ENCODE measurements at regions not wholly inside any gene's neighbourhood (a gene's known extent, or its start where the extent isn't known, plus 50 kb on each side); places are given as distances from the start of the nearest gene placed in this dataset.

DNA sequence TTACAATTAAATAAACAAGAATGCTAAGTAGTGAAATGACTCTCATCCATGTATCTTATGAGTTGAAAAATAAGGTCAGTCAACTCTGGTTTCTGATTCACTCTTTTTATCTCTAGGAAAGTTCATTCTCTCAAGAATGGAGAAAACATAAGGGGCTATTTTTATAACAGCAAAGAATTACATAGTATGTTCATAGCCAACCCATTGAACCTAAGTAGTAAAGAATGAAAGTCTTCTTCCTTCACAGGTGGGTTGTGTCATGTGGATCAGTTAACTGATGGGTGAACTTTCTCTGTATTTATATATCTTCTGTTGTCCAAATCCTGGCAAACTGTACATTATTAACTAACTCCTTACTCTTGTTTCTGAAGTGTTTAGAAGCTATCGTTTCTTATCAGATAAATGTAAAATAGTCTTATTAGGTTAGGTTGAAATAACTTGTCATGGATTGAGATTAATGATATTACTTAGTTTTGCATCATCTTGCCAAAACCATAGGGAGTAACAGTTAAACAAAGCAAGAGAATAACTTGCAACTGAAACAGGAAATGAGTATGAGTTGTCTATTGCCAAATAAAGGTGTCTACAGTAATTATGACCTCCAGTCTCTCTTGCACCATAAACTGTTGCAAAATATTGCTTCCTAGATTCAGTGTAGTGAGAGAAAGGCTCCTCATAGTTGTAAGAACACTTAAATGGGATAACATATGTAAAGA, 86.8 kb downstream of the ANKRD7 start:
- peaks cover 0 to 13% of the 10 kb centered on the region in 2 donors for H3K9me3 ChIP-seq
- H3K4me3 ChIP-seq = no peak overlapping the region
- DNase-seq (ENCODE audit: low spot score in 2 of 2) = no peak
- no peak overlapping the region for H3K27ac ChIP-seq
- no peaks in the 10 kb centered on the region for H3K36me3 ChIP-seq
- no peaks in the 10 kb centered on the region for H3K27me3 ChIP-seq
- H3K4me1 ChIP-seq = no peaks in the 10 kb centered on the region
- TF ChIP-seq POLR2A (IDR thresholded peaks at IDR 0.05) = no peak
- no peak for TF ChIP-seq POLR2AphosphoS5 (IDR thresholded peaks at IDR 0.05)
- TF ChIP-seq, protein P1, sequence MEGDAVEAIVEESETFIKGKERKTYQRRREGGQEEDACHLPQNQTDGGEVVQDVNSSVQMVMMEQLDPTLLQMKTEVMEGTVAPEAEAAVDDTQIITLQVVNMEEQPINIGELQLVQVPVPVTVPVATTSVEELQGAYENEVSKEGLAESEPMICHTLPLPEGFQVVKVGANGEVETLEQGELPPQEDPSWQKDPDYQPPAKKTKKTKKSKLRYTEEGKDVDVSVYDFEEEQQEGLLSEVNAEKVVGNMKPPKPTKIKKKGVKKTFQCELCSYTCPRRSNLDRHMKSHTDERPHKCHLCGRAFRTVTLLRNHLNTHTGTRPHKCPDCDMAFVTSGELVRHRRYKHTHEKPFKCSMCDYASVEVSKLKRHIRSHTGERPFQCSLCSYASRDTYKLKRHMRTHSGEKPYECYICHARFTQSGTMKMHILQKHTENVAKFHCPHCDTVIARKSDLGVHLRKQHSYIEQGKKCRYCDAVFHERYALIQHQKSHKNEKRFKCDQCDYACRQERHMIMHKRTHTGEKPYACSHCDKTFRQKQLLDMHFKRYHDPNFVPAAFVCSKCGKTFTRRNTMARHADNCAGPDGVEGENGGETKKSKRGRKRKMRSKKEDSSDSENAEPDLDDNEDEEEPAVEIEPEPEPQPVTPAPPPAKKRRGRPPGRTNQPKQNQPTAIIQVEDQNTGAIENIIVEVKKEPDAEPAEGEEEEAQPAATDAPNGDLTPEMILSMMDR (IDR thresholded peaks at IDR 0.05) = no peak
- intact Hi-C loops (cut with DNase I; ENCODE audit: low total_unique reads) = no loop called here

DNA sequence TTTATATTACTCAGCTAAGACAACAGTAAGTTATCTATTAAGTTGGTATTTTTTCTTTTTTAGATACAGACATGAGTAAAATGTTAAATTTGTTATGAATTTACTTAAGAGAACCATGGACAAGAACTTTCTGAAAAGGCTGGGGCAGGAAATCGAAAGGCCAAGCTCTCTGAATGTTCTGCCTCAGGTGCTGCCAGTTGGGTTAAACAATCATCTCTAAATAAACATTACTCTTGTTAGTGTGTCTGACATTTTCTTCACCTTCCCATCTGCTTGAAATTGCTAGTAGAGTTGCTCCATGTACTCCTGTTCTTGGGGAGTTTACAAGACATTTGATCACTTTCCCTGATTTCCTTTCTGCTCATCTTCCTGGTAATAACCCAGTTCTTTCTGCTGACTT, 87.5 kb downstream of the ANKRD7 start:
- Histone ChIP-seq H3K4me1 (no peaks in the 10 kb centered on the region), H3K27me3 (no peaks in the 10 kb centered on the region), H3K9me3 (peaks cover 0 to 13% of the 10 kb centered on the region in 2 donors), H3K36me3 (no peaks in the 10 kb centered on the region), H3K4me3 (no peak overlapping the region), H3K27ac (no peak overlapping the region)
- TF ChIP-seq, protein P1 (IDR thresholded peaks at IDR 0.05) = no peak
- TF ChIP-seq POLR2AphosphoS5 (IDR thresholded peaks at IDR 0.05) = no peak
- TF ChIP-seq POLR2A (IDR thresholded peaks at IDR 0.05) = no peak
- intact Hi-C loops (cut with DNase I; ENCODE audit: low total_unique reads) = no loop called here
- DNase-seq (ENCODE audit: low spot score in 2 of 2) = no peak

DNA sequence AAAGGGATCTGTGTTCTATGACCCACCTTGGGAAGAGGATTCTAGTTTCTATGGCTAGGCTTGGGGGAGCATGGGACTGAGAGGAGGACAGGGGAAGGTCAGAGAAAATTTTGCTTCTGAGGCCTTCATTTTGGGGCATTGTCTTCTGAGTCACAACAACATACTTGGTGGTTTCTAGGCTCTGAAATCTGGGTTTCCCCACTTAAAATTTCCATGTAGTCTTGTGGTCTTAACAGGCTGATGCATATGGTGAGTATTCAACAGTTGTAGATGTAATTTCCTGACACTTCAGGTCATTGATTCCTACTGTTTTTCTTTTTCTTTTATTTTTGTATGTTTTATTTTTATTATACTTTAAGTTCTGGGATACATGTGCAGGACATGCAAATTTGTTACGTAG, 88.5 kb downstream of the ANKRD7 start:
- intact Hi-C loops (cut with DNase I; ENCODE audit: low total_unique reads) = no loop called here

DNA sequence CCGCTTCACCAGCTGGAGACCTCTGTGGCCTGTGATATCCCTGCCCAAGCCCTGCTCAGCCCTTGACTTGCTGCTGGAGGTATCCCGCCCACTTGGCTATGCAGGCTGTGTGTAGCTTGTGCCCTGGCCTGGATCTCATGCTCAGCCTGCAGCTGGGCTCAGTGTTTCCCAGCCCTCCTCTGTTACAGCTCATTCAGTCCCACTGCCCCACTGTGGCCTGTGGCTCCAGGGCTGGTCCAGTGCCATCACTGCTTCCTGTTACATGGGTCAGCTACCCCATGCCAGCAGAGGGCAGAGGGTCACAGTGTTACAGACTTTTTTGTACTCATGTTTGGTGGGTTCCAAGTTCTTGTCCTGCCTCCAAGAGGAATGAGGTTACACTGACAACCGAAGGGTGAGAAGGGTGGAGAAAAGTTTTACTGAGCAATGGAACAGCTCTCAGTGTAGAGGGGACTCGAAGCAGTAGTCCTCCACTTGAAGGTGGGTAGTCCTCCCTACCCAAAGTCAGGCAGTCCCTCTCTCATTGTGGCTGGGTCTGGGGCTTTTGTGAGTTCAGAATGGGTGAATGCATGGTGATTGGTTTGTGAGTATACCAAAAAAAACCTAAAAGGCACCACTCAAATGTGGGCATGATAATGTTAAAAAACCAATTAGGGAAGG, 100.4 kb downstream of the ANKRD7 start:
- Histone ChIP-seq H3K4me3 (no peak overlapping the region), H3K36me3 (no peaks in the 10 kb centered on the region), H3K27me3 (no peaks in the 10 kb centered on the region), H3K9me3 (no peaks in the 10 kb centered on the region), H3K27ac (no peak overlapping the region), H3K4me1 (no peaks in the 10 kb centered on the region)
- intact Hi-C loops (cut with DNase I; ENCODE audit: low total_unique reads) = no loop called here
- TF ChIP-seq POLR2AphosphoS5 (IDR thresholded peaks at IDR 0.05) = no peak
- no peak for TF ChIP-seq POLR2A (IDR thresholded peaks at IDR 0.05)
- TF ChIP-seq, protein P1 (IDR thresholded peaks at IDR 0.05) = no peak
- no peak for DNase-seq (ENCODE audit: low spot score in 2 of 2)

More for the DNA sequence above, 88.5 kb downstream of the ANKRD7 start:
- Histone ChIP-seq H3K9me3 (peaks cover 0 to 13% of the 10 kb centered on the region in 2 donors), H3K4me3 (no peak overlapping the region), H3K27ac (no peak overlapping the region), H3K27me3 (no peaks in the 10 kb centered on the region), H3K36me3 (no peaks in the 10 kb centered on the region), H3K4me1 (no peaks in the 10 kb centered on the region)
- TF ChIP-seq POLR2AphosphoS5 (IDR thresholded peaks at IDR 0.05) (no peak), POLR2A (IDR thresholded peaks at IDR 0.05) (no peak)
- TF ChIP-seq, protein P1 (IDR thresholded peaks at IDR 0.05) = no peak
- no peak for DNase-seq (ENCODE audit: low spot score in 2 of 2)

DNA sequence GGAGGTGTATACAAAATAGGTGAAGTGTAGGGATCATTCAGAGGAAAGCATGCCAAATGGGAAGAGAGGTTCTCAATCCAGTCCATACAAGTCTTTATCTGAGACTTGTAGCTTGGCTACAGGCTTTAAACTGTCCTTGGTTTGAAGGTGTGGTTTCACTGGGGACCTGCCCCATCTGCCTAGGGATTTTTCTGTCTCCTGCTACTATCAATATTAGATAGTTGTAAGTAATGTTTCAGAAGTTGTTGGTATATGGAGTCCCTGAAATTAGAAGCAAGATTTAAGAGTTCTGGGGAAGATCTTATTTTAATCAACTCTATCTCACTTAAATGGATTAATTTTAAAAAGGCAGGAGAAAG, 100.9 kb downstream of the ANKRD7 start:
- DNase-seq (ENCODE audit: low spot score in 2 of 2) = no peak
- Histone ChIP-seq H3K9me3 (no peaks in the 10 kb centered on the region), H3K4me3 (no peak overlapping the region), H3K4me1 (no peaks in the 10 kb centered on the region), H3K27me3 (no peaks in the 10 kb centered on the region), H3K27ac (no peak overlapping the region), H3K36me3 (no peaks in the 10 kb centered on the region)
- intact Hi-C loops (cut with DNase I; ENCODE audit: low total_unique reads) = no loop called here
- no peak for TF ChIP-seq POLR2AphosphoS5 (IDR thresholded peaks at IDR 0.05)
- TF ChIP-seq, protein P1 (IDR thresholded peaks at IDR 0.05) = no peak
- TF ChIP-seq POLR2A (IDR thresholded peaks at IDR 0.05) = no peak

Data from breast epithelium (tissue), 4 donors.